Activated naive CD4-positive, alpha-beta T cell treated with anti-CD3 and anti-CD28 coated beads for 36 hours (primary cell): ENCODE measurements at regions not wholly inside any gene's neighbourhood (a gene's known extent, or its start where the extent isn't known, plus 50 kb on each side); places are given as distances from the start of the nearest gene placed in this dataset.

Experiments
- CTCF ChIA-PET: fragments of 350-600 bp; sonication (Branson Sonifier 250); formaldehyde crosslinking; loops from one replicate; lab custom pipeline; 2021; ENCODE audit warnings: antibody characterized with exemption; lab: Charles Lee
- DNase-seq: peaks from one replicate; pipeline ENCODE4 v3.0.0-alpha.2; 2020
- H3K27ac Mint-ChIP-seq: one replicate; pipeline ENCODE4 v1.8.0; 2021; ENCODE audit warnings: mild to moderate bottlenecking, mixed read lengths
- H3K27me3 Mint-ChIP-seq: one replicate; pipeline ENCODE4 v1.8.0; 2021; ENCODE audit warnings: low read depth, mixed read lengths
- H3K36me3 Mint-ChIP-seq: one replicate; pipeline ENCODE4 v1.8.0; 2021; ENCODE audit warnings: low read depth, mixed read lengths
- H3K4me1 Mint-ChIP-seq: one replicate; pipeline ENCODE4 v1.8.0; 2021; ENCODE audit warnings: low read depth, mixed read lengths
- H3K4me3 Mint-ChIP-seq: one replicate; pipeline ENCODE4 v1.8.0; 2021; ENCODE audit warnings: mild to moderate bottlenecking, moderate library complexity, mixed read lengths
- H3K9me3 Mint-ChIP-seq: one replicate; pipeline ENCODE4 v1.8.0; 2021; ENCODE audit warnings: mixed read lengths
- intact Hi-C: fragments of 100-400 bp; cut with micrococcal nuclease; formaldehyde crosslinking; loops from one replicate; pipeline ENCODE4 v1.15.1; 2023

GRCh38 chr9:81244631-81245030, 444.7 kb downstream of the TLE1 start:
- intact Hi-C loops = no loop called here
- H3K27ac Mint-ChIP-seq = no peak overlapping the region

GRCh38 chr9:81242866-81243265, 446.5 kb downstream of the TLE1 start:
- H3K36me3 Mint-ChIP-seq = no peaks in the 10 kb centered on the region
- CTCF ChIA-PET = no interaction called here
- no peak for DNase-seq
- H3K4me1 Mint-ChIP-seq = no peaks in the 10 kb centered on the region
- no peaks in the 10 kb centered on the region for H3K27me3 Mint-ChIP-seq
- H3K27ac Mint-ChIP-seq = no peak overlapping the region
- no peak overlapping the region for H3K4me3 Mint-ChIP-seq
- H3K9me3 Mint-ChIP-seq = peaks cover 1% of the 10 kb centered on the region
- intact Hi-C loops = no loop called here

More at GRCh38 chr9:81244631-81245030, 444.7 kb downstream of the TLE1 start:
- CTCF ChIA-PET = no interaction called here
- Mint-ChIP-seq H3K9me3 (no peaks in the 10 kb centered on the region), H3K36me3 (no peaks in the 10 kb centered on the region), H3K27me3 (no peaks in the 10 kb centered on the region), H3K4me3 (no peak overlapping the region), H3K4me1 (no peaks in the 10 kb centered on the region)
- no peak for DNase-seq

- no peaks in the 10 kb centered on the region for H3K4me1 Mint-ChIP-seq
- H3K4me3 Mint-ChIP-seq = no peak overlapping the region
- H3K27me3 Mint-ChIP-seq = peaks cover 3% of the 10 kb centered on the region
- peaks cover 1% of the 10 kb centered on the region for H3K9me3 Mint-ChIP-seq
- DNase-seq = no peak
- no peaks in the 10 kb centered on the region for H3K36me3 Mint-ChIP-seq
- CTCF ChIA-PET = interaction anchor here (0.6 kb wide), 1 partner anchor 19 kb away, joined by 3 read pairs; no protein-coding TSS in a partner anchor
- no peak overlapping the region for H3K27ac Mint-ChIP-seq
- intact Hi-C loops = no loop called here
Observed at GRCh38 chr9:81239388-81239787, 450.0 kb downstream of the TLE1 start.

GRCh38 chr9:81237565-81238231, 451.6 kb downstream of the TLE1 start:
- H3K4me1 Mint-ChIP-seq = no peaks in the 10 kb centered on the region
- CTCF ChIA-PET = no interaction called here
- DNase-seq = no peak
- intact Hi-C loops = no loop called here
- H3K36me3 Mint-ChIP-seq = no peaks in the 10 kb centered on the region
- H3K9me3 Mint-ChIP-seq = peaks cover 1% of the 10 kb centered on the region
- H3K27ac Mint-ChIP-seq = no peak overlapping the region
- H3K4me3 Mint-ChIP-seq = no peak overlapping the region
- H3K27me3 Mint-ChIP-seq = peaks cover 3% of the 10 kb centered on the region

- no peaks in the 10 kb centered on the region for H3K36me3 Mint-ChIP-seq
- no peaks in the 10 kb centered on the region for H3K4me1 Mint-ChIP-seq
- DNase-seq = no peak
- peaks cover 1% of the 10 kb centered on the region for H3K9me3 Mint-ChIP-seq
- H3K27ac Mint-ChIP-seq = no peak overlapping the region
- intact Hi-C loops = no loop called here
- peaks cover 3% of the 10 kb centered on the region for H3K27me3 Mint-ChIP-seq
- CTCF ChIA-PET = interaction anchor here (0.6 kb wide), 1 partner anchor 535 kb away, joined by 3 read pairs; no protein-coding TSS in a partner anchor
- no peak overlapping the region for H3K4me3 Mint-ChIP-seq
Observed at GRCh38 chr9:81234924-81235610, 454.3 kb downstream of the TLE1 start.

GRCh38 chr9:81231011-81231410, 458.3 kb downstream of the TLE1 start:
- CTCF ChIA-PET = no interaction called here
- H3K27me3 Mint-ChIP-seq = peaks cover 3% of the 10 kb centered on the region
- no peak overlapping the region for H3K4me3 Mint-ChIP-seq
- intact Hi-C loops = no loop called here
- no peak overlapping the region for H3K27ac Mint-ChIP-seq
- DNase-seq = no peak
- H3K9me3 Mint-ChIP-seq = no peaks in the 10 kb centered on the region
- no peaks in the 10 kb centered on the region for H3K4me1 Mint-ChIP-seq
- no peaks in the 10 kb centered on the region for H3K36me3 Mint-ChIP-seq

- H3K9me3 Mint-ChIP-seq = no peaks in the 10 kb centered on the region
- no peak overlapping the region for H3K4me3 Mint-ChIP-seq
- no peaks in the 10 kb centered on the region for H3K4me1 Mint-ChIP-seq
- no peaks in the 10 kb centered on the region for H3K36me3 Mint-ChIP-seq
- CTCF ChIA-PET = no interaction called here
- H3K27me3 Mint-ChIP-seq = no peaks in the 10 kb centered on the region
- intact Hi-C loops = no loop called here
- H3K27ac Mint-ChIP-seq = no peak overlapping the region
- no peak for DNase-seq
Observed at GRCh38 chr9:81227507-81228245, 461.7 kb downstream of the TLE1 start.

GRCh38 chr9:81225596-81225995, 463.8 kb downstream of the TLE1 start:
- H3K9me3 Mint-ChIP-seq = no peaks in the 10 kb centered on the region
- intact Hi-C loops = no loop called here
- no peak for DNase-seq
- CTCF ChIA-PET = interaction anchor here (0.7 kb wide), 1 partner anchor 346 kb away, joined by 4 read pairs; no protein-coding TSS in a partner anchor
- H3K27ac Mint-ChIP-seq = no peak overlapping the region
- no peaks in the 10 kb centered on the region for H3K4me1 Mint-ChIP-seq
- no peak overlapping the region for H3K4me3 Mint-ChIP-seq
- H3K27me3 Mint-ChIP-seq = no peaks in the 10 kb centered on the region
- H3K36me3 Mint-ChIP-seq = no peaks in the 10 kb centered on the region

- Mint-ChIP-seq H3K27me3 (no peaks in the 10 kb centered on the region), H3K4me1 (no peaks in the 10 kb centered on the region), H3K4me3 (no peak overlapping the region), H3K9me3 (no peaks in the 10 kb centered on the region), H3K27ac (no peak overlapping the region), H3K36me3 (no peaks in the 10 kb centered on the region)
- CTCF ChIA-PET = no interaction called here
- intact Hi-C loops = no loop called here
- DNase-seq = no peak
Observed at GRCh38 chr9:81224166-81225081, 464.9 kb downstream of the TLE1 start.

- no peaks in the 10 kb centered on the region for H3K27me3 Mint-ChIP-seq
- no peak for DNase-seq
- H3K9me3 Mint-ChIP-seq = peaks cover 7% of the 10 kb centered on the region
- intact Hi-C loops = no loop called here
- CTCF ChIA-PET = no interaction called here
- no peak overlapping the region for H3K27ac Mint-ChIP-seq
- H3K4me3 Mint-ChIP-seq = no peak overlapping the region
- no peaks in the 10 kb centered on the region for H3K4me1 Mint-ChIP-seq
- no peaks in the 10 kb centered on the region for H3K36me3 Mint-ChIP-seq
Observed at GRCh38 chr9:81214975-81215374, 474.4 kb downstream of the TLE1 start.

GRCh38 chr9:81213456-81213855, 475.9 kb downstream of the TLE1 start:
- Mint-ChIP-seq H3K4me1 (no peaks in the 10 kb centered on the region), H3K4me3 (no peak overlapping the region), H3K9me3 (peaks cover 7% of the 10 kb centered on the region), H3K27me3 (no peaks in the 10 kb centered on the region), H3K36me3 (no peaks in the 10 kb centered on the region), H3K27ac (no peak overlapping the region)
- DNase-seq = no peak
- CTCF ChIA-PET = no interaction called here
- intact Hi-C loops = no loop called here

GRCh38 chr9:81211741-81212140, 477.6 kb downstream of the TLE1 start:
- DNase-seq = no peak
- no peak overlapping the region for H3K4me3 Mint-ChIP-seq
- intact Hi-C loops = no loop called here
- H3K9me3 Mint-ChIP-seq = peaks cover 5% of the 10 kb centered on the region
- H3K27ac Mint-ChIP-seq = no peak overlapping the region
- CTCF ChIA-PET = interaction anchor here (0.7 kb wide), 1 partner anchor 159 kb away, joined by 3 read pairs; no protein-coding TSS in a partner anchor
- no peaks in the 10 kb centered on the region for H3K36me3 Mint-ChIP-seq
- no peaks in the 10 kb centered on the region for H3K4me1 Mint-ChIP-seq
- H3K27me3 Mint-ChIP-seq = no peaks in the 10 kb centered on the region
